Stomach (tissue), 4 donors: ENCODE measurements at regions not wholly inside any gene's neighbourhood (a gene's known extent, or its start where the extent isn't known, plus 50 kb on each side); places are given as distances from the start of the nearest gene placed in this dataset.
"Not testable (repeated sequence)": the region's sequence is repeated elsewhere in the genome, so short reads cannot be mapped to it uniquely, and the experiment has no call there.

Experiments
- CTCF ChIP-seq, 7 experiments: fragments of 450-650 bp in 4 of 7; fragments of 200-600 bp in 3 of 7; sonication (generic) in 3 of 7; IDR thresholded peaks; one replicate each; pipeline ENCODE4 v1.5.1; 2016 to 2019; ENCODE audit warnings: antibody characterized with exemption in 7 of 7, control low read depth in 2 of 7, mild to moderate bottlenecking in 1 of 7
- EP300 ChIP-seq: sonication (generic); formaldehyde crosslinking; IDR thresholded peaks from one replicate; pipeline ENCODE4 v1.6.1; 2017; ENCODE audit warnings: antibody characterized with exemption

DNA sequence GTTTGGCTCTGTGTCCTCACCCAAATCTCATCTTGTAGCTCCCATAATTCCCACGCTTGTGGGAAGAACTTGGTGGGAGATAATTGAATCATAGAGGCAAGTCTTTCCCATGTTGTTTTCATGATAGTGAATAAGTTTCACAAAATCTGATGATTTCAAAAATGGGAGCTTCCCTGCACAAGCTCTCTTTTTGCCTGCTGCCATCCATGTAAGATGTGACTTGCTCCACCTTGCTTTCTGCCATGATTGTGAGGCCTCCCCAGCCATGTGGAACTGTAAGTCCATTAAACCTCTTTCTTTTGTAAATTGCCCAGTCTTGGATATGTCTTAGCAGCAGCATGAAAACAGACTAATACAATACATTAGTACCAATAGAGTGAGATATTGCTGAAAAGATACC, 154.9 kb downstream of the DUSP10 start:
- not testable (repeated sequence) for TF ChIP-seq CTCF (IDR thresholded peaks at IDR 0.05); EP300
